ENCODE measurements at regions not wholly inside any gene's neighbourhood (a gene's known extent, or its start where the extent isn't known, plus 50 kb on each side); places are given as distances from the start of the nearest gene placed in this dataset.

- no peak for TF ChIP-seq CTCF (IDR thresholded peaks at IDR 0.05; ENCODE audit: low read depth, low read length, missing control alignments)
- DNase-seq (ENCODE audit: low read depth): no peak
- no peak overlapping the region for H3K4me3 ChIP-seq (ENCODE audit: low read depth, low read length)
These were observed 92.3 kb upstream of the ZNF516 start for GRCh38 chr18:76587147-76587878.

GRCh38 chr18:76584414-76585310 is 89.6 kb upstream of the ZNF516 start:
- TF ChIP-seq CTCF (IDR thresholded peaks at IDR 0.05; ENCODE audit: low read depth, low read length, missing control alignments): no peak
- no peak for DNase-seq (ENCODE audit: low read depth)
- no peak overlapping the region for H3K4me3 ChIP-seq (ENCODE audit: low read depth, low read length)

- DNase-seq (ENCODE audit: low read depth): no peak
- H3K4me3 ChIP-seq (ENCODE audit: low read depth, low read length): no peak overlapping the region
- TF ChIP-seq CTCF (IDR thresholded peaks at IDR 0.05; ENCODE audit: low read depth, low read length, missing control alignments): no peak
These were observed 86.2 kb upstream of the ZNF516 start for GRCh38 chr18:76581261-76581660.

GRCh38 chr18:76580288-76580962 is 85.4 kb upstream of the ZNF516 start:
- no peak overlapping the region for H3K4me3 ChIP-seq (ENCODE audit: low read depth, low read length)
- DNase-seq (ENCODE audit: low read depth): no peak
- TF ChIP-seq CTCF (IDR thresholded peaks at IDR 0.05; ENCODE audit: low read depth, low read length, missing control alignments): no peak

- no peak for DNase-seq (ENCODE audit: low read depth)
- H3K4me3 ChIP-seq (ENCODE audit: low read depth, low read length): no peak overlapping the region
- TF ChIP-seq CTCF (IDR thresholded peaks at IDR 0.05; ENCODE audit: low read depth, low read length, missing control alignments): no peak
These were observed 84.3 kb upstream of the ZNF516 start for GRCh38 chr18:76579301-76579695.

- DNase-seq (ENCODE audit: low read depth): no peak
- no peak overlapping the region for H3K4me3 ChIP-seq (ENCODE audit: low read depth, low read length)
- no peak for TF ChIP-seq CTCF (IDR thresholded peaks at IDR 0.05; ENCODE audit: low read depth, low read length, missing control alignments)
These were observed 83.7 kb upstream of the ZNF516 start for GRCh38 chr18:76578571-76579300.
